Endothelial cell of umbilical vein (primary cell): ENCODE measurements at regions not wholly inside any gene's neighbourhood (a gene's known extent, or its start where the extent isn't known, plus 50 kb on each side); places are given as distances from the start of the nearest gene placed in this dataset.

Source experiments
- BruUV-seq: library from RNA; stranded (reverse); fragments of 400-500 nt; replicated peaks from 2 replicates; lab custom pipeline; 2021; lab: Mats Ljungman, UMichigan
- CTCF ChIA-PET: fragments of 300-600, 350-600 bp; sonication (Branson Sonifier 250); formaldehyde crosslinking; loops from one replicate; lab custom pipeline; 2021; ENCODE audit warnings: antibody characterized with exemption, inconsistent platforms; lab: Charles Lee
- POLR2A ChIA-PET: fragments of 300-600, 350-600 bp; sonication (Branson Sonifier 250); formaldehyde crosslinking; loops from one replicate; lab custom pipeline; 2021; ENCODE audit warnings: antibody characterized with exemption, inconsistent platforms; lab: Charles Lee
- DNase-seq: peaks from one replicate; pipeline ENCODE4 v3.0.0-alpha.2; 2011; ENCODE audit warnings: low read depth, low spot score
- FAIRE-seq: peaks from 2 replicates; lab custom pipeline; 2011; peaks lifted over from hg19 to GRCh38; lab: Jason Lieb, UNC
- H2AFZ ChIP-seq: 2 replicates; pipeline ENCODE4 v1.6.0; 2012; ENCODE audit warnings: low read depth, low read length, control low read depth, inconsistent platforms
- H3K27ac ChIP-seq: 2 replicates; pipeline ENCODE4 v1.5.1; 2011; ENCODE audit warnings: low read depth, mild to moderate bottlenecking, control low read depth, low read length, moderate library complexity; ENCODE audit not compliant: insufficient read depth
- H3K27me3 ChIP-seq, 2 experiments: 2 replicates each; pipeline versions ENCODE4 v1.6.0 to v1.6.1; 2011; ENCODE audit warnings: low read length in 2 of 2, mixed read lengths in 1 of 2; ENCODE audit not compliant: control insufficient read depth in 2 of 2, insufficient read depth in 2 of 2
- H3K36me3 ChIP-seq, 2 experiments: 2 replicates in 1 of 2; 3 replicates in 1 of 2; pipeline ENCODE4 v1.5.1; 2011; ENCODE audit warnings: low read length in 2 of 2, mild to moderate bottlenecking in 1 of 2, moderate library complexity in 1 of 2; ENCODE audit not compliant: control insufficient read depth in 2 of 2, insufficient read depth in 2 of 2; ENCODE audit errors: extremely low read depth in 1 of 2
- H3K4me1 ChIP-seq: 3 replicates; pipeline ENCODE4 v1.5.1; 2011; ENCODE audit warnings: mild to moderate bottlenecking, low read length; ENCODE audit not compliant: control insufficient read depth, insufficient read depth; ENCODE audit errors: extremely low read depth
- H3K4me2 ChIP-seq: 2 replicates; pipeline ENCODE4 v1.6.1; 2011; ENCODE audit warnings: low read length, control low read depth, mixed read lengths; ENCODE audit not compliant: insufficient read depth
- H3K4me3 ChIP-seq, 3 experiments: fragments of 200-600 bp in 1 of 3; sonication (generic), shearing (Covaris generic) in 1 of 3; replicated peaks in 1 of 3; 2 replicates each; pipeline ENCODE4 v1.5.1; 2011 to 2016; ENCODE audit warnings: control low read depth in 3 of 3, low read length in 3 of 3, mild to moderate bottlenecking in 2 of 3, inconsistent platforms in 1 of 3, low read depth in 1 of 3, moderate library complexity in 1 of 3; ENCODE audit not compliant: insufficient read depth in 1 of 3
- H3K79me2 ChIP-seq: 2 replicates; pipeline ENCODE4 v1.6.0; 2012; ENCODE audit warnings: low read length, inconsistent platforms; ENCODE audit not compliant: control insufficient read depth, insufficient read depth
- H3K9ac ChIP-seq: replicated peaks from 2 replicates; pipeline ENCODE3; 2011; ENCODE audit warnings: low read length, control low read depth; ENCODE audit not compliant: insufficient read depth; ENCODE audit errors: extremely low read depth
- H3K9me1 ChIP-seq: replicated peaks from 3 replicates; pipeline ENCODE4 v1.6.0; 2011; ENCODE audit warnings: mild to moderate bottlenecking, low read length; ENCODE audit not compliant: control insufficient read depth, insufficient read depth; ENCODE audit errors: extremely low read depth
- H3K9me3 ChIP-seq: replicated peaks from 2 replicates; pipeline ENCODE4 v1.5.1; 2012; ENCODE audit warnings: low read length, inconsistent platforms; ENCODE audit not compliant: control insufficient read depth, insufficient read depth
- H4K20me1 ChIP-seq: replicated peaks from 2 replicates; pipeline ENCODE3; 2011; ENCODE audit warnings: mild to moderate bottlenecking, low read length; ENCODE audit not compliant: control insufficient read depth, insufficient read depth; ENCODE audit errors: extremely low read depth
- EZH2 ChIP-seq: IDR thresholded peaks from 2 replicates; pipeline ENCODE4 v1.6.1; 2012; ENCODE audit warnings: borderline replicate concordance, low read depth, mild to moderate bottlenecking, moderate library complexity, low read length, inconsistent platforms; ENCODE audit not compliant: severe bottlenecking
- FOS ChIP-seq: IDR thresholded peaks from 2 replicates; pipeline ENCODE4 v1.6.1; 2011; ENCODE audit warnings: mild to moderate bottlenecking, low read length, moderate library complexity, borderline replicate concordance; ENCODE audit not compliant: insufficient read depth
- GATA2 ChIP-seq: IDR thresholded peaks from 2 replicates; pipeline ENCODE4 v1.7.0; 2011; ENCODE audit warnings: low read depth, mild to moderate bottlenecking, moderate library complexity, mixed read lengths, low read length; ENCODE audit not compliant: insufficient read length, insufficient read depth
- JUN ChIP-seq: IDR thresholded peaks from 2 replicates; pipeline ENCODE4 v1.6.1; 2011; ENCODE audit warnings: borderline replicate concordance, low read depth; ENCODE audit not compliant: insufficient read length, insufficient read depth
- MAX ChIP-seq: IDR thresholded peaks from 2 replicates; pipeline ENCODE4 v1.6.1; 2011; ENCODE audit not compliant: insufficient read depth, insufficient read length
- MYC ChIP-seq: IDR thresholded peaks from one replicate; pipeline ENCODE4 v1.6.1; 2011; ENCODE audit warnings: mild to moderate bottlenecking, low read depth, low read length
- POLR2A ChIP-seq: IDR thresholded peaks from 2 replicates; pipeline ENCODE4 v1.6.1; 2012; ENCODE audit warnings: low read depth, mild to moderate bottlenecking, control low read depth, low read length
- POLR2AphosphoS5 ChIP-seq: IDR thresholded peaks from 2 replicates; pipeline ENCODE4 v1.6.1; 2012; ENCODE audit warnings: low read depth, mild to moderate bottlenecking, control low read depth, low read length, moderate library complexity; ENCODE audit not compliant: insufficient read depth
- dilution Hi-C: fragments of 300-500 bp; cut with MboI; formaldehyde crosslinking; loops from one replicate; pipeline ENCODE4 v1.15.0; 2019; ENCODE audit warnings: low sequenced_read_pairs; ENCODE audit not compliant: extremely low pct_ligation_motif_present
- intact Hi-C: fragments of 100-400 bp; cut with micrococcal nuclease; formaldehyde crosslinking; loops from one replicate; pipeline ENCODE4 v1.10.0; 2022
- TF ChIP-seq, protein P1 (sequence below), 2 donors: IDR thresholded peaks; 1 replicate in 1 of 2; 2 replicates in 1 of 2; pipeline ENCODE4 v1.5.1; 2011; ENCODE audit warnings: low read length in 2 of 2, mild to moderate bottlenecking in 2 of 2, moderate library complexity in 2 of 2, control low read depth in 1 of 2, inconsistent platforms in 1 of 2, low read depth in 1 of 2; ENCODE audit not compliant: insufficient read depth in 1 of 2; ENCODE audit errors: extremely low read depth in 1 of 2

DNA sequence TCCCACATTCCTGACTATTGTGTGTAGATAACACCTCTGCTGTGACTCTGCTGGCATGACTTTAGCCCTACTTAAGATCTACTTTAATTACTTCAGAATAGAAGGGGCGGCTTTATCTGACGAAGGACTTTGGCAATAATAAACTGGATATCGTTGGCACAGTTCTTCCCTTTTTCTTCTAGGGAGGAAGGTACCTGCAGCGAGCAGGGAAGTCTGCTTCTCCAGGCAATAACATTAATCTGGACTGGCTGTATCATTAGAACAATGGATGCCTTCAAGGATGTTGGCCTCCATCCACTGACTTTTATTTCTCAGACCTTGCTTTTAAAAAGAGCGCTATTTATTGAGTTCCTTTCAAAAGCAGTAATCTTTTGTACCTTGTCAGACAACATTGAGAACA is 172.6 kb upstream of the THSD7A start:
- no peaks in the 10 kb centered on the region for H3K9me1 ChIP-seq
- H3K79me2 ChIP-seq = no peaks in the 10 kb centered on the region
- no peaks in the 10 kb centered on the region for H3K36me3 ChIP-seq
- H2AFZ ChIP-seq = no peak overlapping the region
- BruUV-seq = no TSS peak
- DNase-seq = no peak
- no peak overlapping the region for H3K9ac ChIP-seq
- no peaks in the 10 kb centered on the region for H3K4me1 ChIP-seq
- intact Hi-C loops = no loop called here
- POLR2A ChIA-PET = no interaction called here
- FAIRE-seq = no peak
- CTCF ChIA-PET = interaction anchor here (1.7 kb wide), 1 partner anchor 14 kb away, joined by 4 read pairs; no protein-coding TSS in a partner anchor
- TF ChIP-seq FOS (no peak), MYC (no peak), POLR2A (no peak), GATA2 (no peak), POLR2AphosphoS5 (no peak), JUN (no peak), MAX (no peak), EZH2 (no peak)
- TF ChIP-seq, protein P1, sequence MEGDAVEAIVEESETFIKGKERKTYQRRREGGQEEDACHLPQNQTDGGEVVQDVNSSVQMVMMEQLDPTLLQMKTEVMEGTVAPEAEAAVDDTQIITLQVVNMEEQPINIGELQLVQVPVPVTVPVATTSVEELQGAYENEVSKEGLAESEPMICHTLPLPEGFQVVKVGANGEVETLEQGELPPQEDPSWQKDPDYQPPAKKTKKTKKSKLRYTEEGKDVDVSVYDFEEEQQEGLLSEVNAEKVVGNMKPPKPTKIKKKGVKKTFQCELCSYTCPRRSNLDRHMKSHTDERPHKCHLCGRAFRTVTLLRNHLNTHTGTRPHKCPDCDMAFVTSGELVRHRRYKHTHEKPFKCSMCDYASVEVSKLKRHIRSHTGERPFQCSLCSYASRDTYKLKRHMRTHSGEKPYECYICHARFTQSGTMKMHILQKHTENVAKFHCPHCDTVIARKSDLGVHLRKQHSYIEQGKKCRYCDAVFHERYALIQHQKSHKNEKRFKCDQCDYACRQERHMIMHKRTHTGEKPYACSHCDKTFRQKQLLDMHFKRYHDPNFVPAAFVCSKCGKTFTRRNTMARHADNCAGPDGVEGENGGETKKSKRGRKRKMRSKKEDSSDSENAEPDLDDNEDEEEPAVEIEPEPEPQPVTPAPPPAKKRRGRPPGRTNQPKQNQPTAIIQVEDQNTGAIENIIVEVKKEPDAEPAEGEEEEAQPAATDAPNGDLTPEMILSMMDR (IDR thresholded peaks at IDR 0.05; ENCODE audit: extremely low read depth in 1 of 2, insufficient read depth in 1 of 2, low read depth in 1 of 2, low read length in 2 of 2) = no peak
- dilution Hi-C loops = no loop called here
- H3K9me3 ChIP-seq = no peaks in the 10 kb centered on the region
- no peak overlapping the region for H3K27ac ChIP-seq
- no peak overlapping the region for H3K4me3 ChIP-seq
- H3K4me2 ChIP-seq = no peak overlapping the region
- H4K20me1 ChIP-seq = no peaks in the 10 kb centered on the region
- H3K27me3 ChIP-seq = no peaks in the 10 kb centered on the region
